GM18861 (cell line): ENCODE measurements at regions not wholly inside any gene's neighbourhood (a gene's known extent, or its start where the extent isn't known, plus 50 kb on each side); places are given as distances from the start of the nearest gene placed in this dataset.

ENCODE experiments used
- ATAC-seq: cut with Tn5 transposase; IDR thresholded peaks from one replicate; pipeline ENCODE4 v1.9.1; 2021; ENCODE audit not compliant: unreplicated experiment

GRCh38 chr2:57979158-57979557, 67.4 kb upstream of the VRK2 start:
- no peak for ATAC-seq

- no peak for ATAC-seq
These were observed 65.4 kb upstream of the VRK2 start for GRCh38 chr2:57981083-57981768.

- ATAC-seq: no peak
These were observed 58.6 kb upstream of the VRK2 start for GRCh38 chr2:57987835-57988573.

GRCh38 chr2:57990118-57990725, 56.4 kb upstream of the VRK2 start:
- ATAC-seq: peak; percentile 90
